RPMI7951 (cell line): ENCODE measurements at regions not wholly inside any gene's neighbourhood (a gene's known extent, or its start where the extent isn't known, plus 50 kb on each side); places are given as distances from the start of the nearest gene placed in this dataset.

Source experiments
- DNase-seq: peaks from one replicate; pipeline ENCODE4 v3.0.0-alpha.2; 2012; ENCODE audit warnings: low read depth

- no peak for DNase-seq
Observed at GRCh38 chr4:4961936-4962335, 57.3 kb downstream of the CYTL1 start.

- no peak for DNase-seq
Observed at GRCh38 chr4:4962928-4963327, 56.3 kb downstream of the CYTL1 start.
